Head of caudate nucleus (tissue), 42 donors: ENCODE measurements at regions not wholly inside any gene's neighbourhood (a gene's known extent, or its start where the extent isn't known, plus 50 kb on each side); places are given as distances from the start of the nearest gene placed in this dataset.

Experiments used
- DNase-seq, 42 donors: peaks; one replicate each; pipeline versions ENCODE4 v3.0.0 to v3.0.0-alpha.2; 2020 to 2021; ENCODE audit warnings: mixed read lengths in 7 of 42
- intact Hi-C: fragments of 100-400 bp; cut with DNase I; formaldehyde crosslinking; loops from one replicate; pipeline ENCODE4 v1.15.0; 2022

- intact Hi-C loops, result no loop called here
- no peak for DNase-seq
These were observed 61.4 kb downstream of the TM2D3 start for GRCh38 chr15:101590785-101591184.

- intact Hi-C loops, result no loop called here
- no peak for DNase-seq
These were observed 68.9 kb downstream of the TM2D3 start for GRCh38 chr15:101583284-101583683.

GRCh38 chr15:101580431-101580830, 71.8 kb downstream of the TM2D3 start:
- intact Hi-C loops, result no loop called here
- no peak for DNase-seq

GRCh38 chr15:101579631-101580163, 72.5 kb downstream of the TM2D3 start:
- DNase-seq, result no peak
- intact Hi-C loops, result no loop called here

GRCh38 chr15:101578443-101578894, 73.7 kb downstream of the TM2D3 start:
- peak; percentile 20 to 88 (median 64) for DNase-seq
- intact Hi-C loops, result no loop called here

DNA sequence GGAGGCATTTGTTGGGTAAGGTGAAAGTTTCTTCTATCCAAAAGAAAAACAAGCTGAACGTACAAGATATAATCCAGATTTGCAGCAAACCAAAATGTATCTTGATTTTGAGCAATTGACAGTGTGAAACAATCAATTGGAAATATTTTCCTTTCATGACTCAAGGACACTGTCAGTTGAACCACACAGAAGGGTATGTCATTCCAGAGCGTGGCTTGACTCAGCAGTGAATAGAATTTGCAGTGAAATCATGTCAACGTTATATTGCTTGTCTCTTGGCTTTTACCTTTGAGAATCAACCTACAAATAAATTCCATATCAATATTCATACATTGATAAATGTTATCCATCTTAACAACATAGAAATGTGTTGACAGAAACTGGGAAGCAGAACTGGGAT, 78.2 kb downstream of the TM2D3 start:
- intact Hi-C loops, result no loop called here
- DNase-seq, result no peak

GRCh38 chr15:101570241-101570640, 80.7 kb upstream of the PCSK6 start:
- no peak for DNase-seq
- intact Hi-C loops, result no loop called here

- intact Hi-C loops, result no loop called here
- peak in 1 of 42 donors; percentile 4 for DNase-seq
These were observed 79.5 kb upstream of the PCSK6 start for GRCh38 chr15:101568821-101569555.

- intact Hi-C loops, result no loop called here
- DNase-seq, result no peak
These were observed 78.8 kb upstream of the PCSK6 start for GRCh38 chr15:101568309-101568708.

DNA sequence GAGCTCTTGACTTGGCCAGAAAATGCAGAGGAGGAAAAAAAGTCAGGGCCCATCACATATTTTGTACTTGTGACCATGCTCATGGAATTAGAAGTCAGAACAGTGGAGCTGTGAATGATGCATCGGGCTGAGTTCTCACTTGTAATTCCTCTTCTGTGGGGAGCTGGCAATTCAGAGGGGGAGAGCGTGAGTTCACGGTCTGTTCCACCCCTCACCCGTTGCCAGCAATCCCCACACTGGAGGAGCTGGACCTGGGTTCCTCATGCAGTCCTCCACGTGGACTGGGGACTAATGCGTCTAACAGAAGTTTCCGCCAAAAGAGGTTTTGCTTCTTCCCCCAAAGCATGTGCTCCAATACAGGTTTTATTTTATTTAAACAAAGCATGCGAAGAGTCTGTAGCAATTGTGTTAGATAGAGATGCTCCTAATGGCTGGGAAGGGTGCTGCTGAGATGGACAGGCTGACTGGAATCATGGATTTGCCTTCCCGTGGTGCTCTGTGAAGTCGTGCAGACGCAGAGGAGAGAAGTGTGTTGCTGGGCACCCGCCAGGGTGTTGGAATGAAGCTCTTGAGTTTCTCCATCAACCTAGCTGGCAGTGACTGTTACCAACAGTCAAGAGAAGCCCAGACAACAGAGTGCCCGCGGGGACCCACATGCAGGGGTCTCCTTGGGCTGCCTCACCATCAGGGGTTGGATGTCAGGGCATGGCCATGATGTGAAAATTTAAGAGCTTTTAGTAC, 77.4 kb upstream of the PCSK6 start:
- DNase-seq, result peak in 1 of 42 donors; percentile 6
- intact Hi-C loops, result no loop called here

DNA sequence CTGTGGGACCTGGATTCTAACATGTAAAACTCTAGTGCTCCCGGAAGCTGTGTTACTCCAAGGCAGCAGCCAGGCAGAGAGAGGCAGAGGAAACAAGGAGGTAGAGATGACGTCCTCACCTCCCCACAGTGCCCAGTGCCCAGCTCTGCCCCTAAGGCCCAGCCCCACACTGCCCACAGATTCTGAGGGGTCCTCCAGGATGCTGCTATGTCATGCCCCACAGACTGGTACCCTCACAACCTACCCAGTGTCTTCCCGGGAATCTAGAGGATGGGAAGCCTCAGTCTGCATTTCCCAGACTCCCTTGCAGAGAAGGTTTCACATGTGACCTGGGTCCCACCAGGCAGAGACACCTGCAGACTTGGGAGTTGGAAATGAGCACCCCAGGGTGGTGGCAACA, 75.9 kb upstream of the PCSK6 start:
- intact Hi-C loops, result no loop called here
- DNase-seq, result peak in 1 of 42 donors; percentile 1

GRCh38 chr15:101563176-101563796, 73.8 kb upstream of the PCSK6 start:
- DNase-seq, result peak in 1 of 42 donors; percentile 3

DNA sequence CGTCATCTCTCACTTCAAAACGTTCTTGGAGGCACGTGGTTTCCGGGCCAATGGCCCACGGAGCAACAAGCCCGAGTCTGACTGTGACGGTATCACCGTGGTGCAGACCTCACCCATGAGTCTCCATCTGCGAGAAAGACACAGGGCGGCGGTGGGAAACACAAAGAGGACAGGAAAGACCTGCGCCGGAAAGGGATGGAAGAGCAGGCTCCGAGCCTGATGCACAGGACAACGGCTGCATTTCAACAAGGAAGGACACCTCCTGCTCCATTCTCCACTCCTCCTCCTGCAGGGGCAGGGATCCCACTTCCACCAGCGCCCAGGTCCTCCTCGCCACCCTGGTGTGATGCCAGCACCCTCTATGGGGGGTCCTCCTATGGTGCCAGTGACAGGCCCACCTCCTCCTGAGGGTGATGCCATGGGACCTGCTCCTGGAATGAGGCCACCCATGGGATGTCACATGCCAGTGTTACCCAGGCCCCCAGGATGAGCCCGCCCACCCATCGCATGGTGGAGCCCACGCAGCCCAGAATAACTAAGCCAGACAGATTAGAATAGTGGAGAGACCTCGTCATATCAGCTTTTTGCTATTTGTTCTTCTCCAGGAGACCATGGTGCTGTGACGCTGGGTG, 73.0 kb upstream of the PCSK6 start:
- intact Hi-C loops, result no loop called here
- peak in 2 of 42 donors; percentile 29 to 34 for DNase-seq

More at GRCh38 chr15:101563176-101563796, 73.8 kb upstream of the PCSK6 start:
- intact Hi-C loops, result no loop called here

DNA sequence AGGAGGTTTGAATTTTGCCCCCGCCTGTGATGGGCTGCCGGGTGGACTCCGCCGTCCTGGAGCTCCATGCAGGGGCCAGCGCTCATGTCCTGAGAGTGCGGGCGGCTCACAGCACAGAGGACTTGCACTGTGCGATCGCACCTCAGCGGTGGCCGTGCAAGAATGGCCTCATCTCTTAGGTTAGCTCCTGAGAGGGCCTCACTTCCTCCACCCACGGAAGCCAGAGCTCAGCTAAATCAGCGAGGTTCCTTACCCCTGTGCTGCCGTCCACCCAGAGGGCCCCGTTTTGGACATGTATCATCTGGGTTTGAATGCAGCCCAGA, 72.0 kb upstream of the PCSK6 start:
- intact Hi-C loops, result no loop called here
- peak in 2 of 42 donors; percentile 12 to 28 for DNase-seq

DNA sequence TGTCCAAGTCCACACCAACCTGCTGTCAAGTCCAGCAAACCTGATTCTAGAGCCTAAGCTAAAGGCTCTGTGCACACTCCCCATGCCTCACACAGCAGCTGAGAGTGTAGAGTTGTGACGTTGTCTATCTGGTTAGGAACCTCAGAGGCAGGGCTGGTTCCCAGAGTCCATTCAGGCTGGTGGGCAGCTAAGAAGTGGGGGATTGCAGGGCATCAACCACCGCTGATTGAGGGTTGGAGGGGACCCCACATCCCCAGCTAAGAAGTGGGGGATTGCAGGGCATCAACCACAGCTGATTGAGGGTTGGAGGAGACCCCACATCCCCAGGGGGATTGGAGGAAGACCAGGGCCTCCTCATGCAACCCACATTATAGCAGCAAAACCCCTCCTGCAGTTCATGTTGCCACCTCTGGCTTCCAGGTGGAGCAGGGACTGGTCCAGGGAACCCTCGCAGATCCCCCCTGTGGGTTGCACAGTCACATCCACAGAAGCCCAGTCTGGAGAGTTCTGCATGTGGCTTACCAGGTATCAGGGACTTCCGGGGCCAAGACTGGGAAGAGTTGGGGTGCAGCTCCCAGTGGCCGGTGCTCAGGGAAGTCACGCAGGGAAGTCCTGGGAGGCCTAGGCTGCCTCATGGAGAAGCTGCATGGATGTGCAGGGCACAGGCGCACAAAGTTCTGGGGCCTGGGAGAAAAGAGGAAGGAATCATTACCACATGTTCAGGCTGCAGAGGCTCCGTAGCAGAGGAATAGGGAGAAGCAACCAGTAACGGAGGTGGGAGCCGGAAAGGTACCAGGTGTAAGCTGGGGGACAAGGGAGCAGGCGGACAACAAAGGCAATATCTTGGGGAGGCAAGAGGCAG, 71.4 kb upstream of the PCSK6 start:
- DNase-seq, result peak in 2 of 42 donors; percentile 10 to 25

GRCh38 chr15:101559952-101560351, 70.4 kb upstream of the PCSK6 start:
- DNase-seq, result peak in 1 of 42 donors; percentile 8
- intact Hi-C loops, result no loop called here

More for the DNA sequence above, 71.4 kb upstream of the PCSK6 start:
- intact Hi-C loops, result no loop called here

GRCh38 chr15:101558221-101558941, 68.9 kb upstream of the PCSK6 start:
- peak in 1 of 42 donors; percentile 6 for DNase-seq
- intact Hi-C loops, result no loop called here

- peak in 1 of 42 donors; percentile 12 for DNase-seq
- intact Hi-C loops, result no loop called here
These were observed 66.8 kb upstream of the PCSK6 start for GRCh38 chr15:101556273-101556672.
